GM18907 (cell line): ENCODE measurements at regions not wholly inside any gene's neighbourhood (a gene's known extent, or its start where the extent isn't known, plus 50 kb on each side); places are given as distances from the start of the nearest gene placed in this dataset.
A peak's percentile ranks its signal among the peaks of the same experiment; 100 is the strongest.
"Not testable (repeated sequence)": the region's sequence is repeated elsewhere in the genome, so short reads cannot be mapped to it uniquely, and the experiment has no call there.

Experiments
- ATAC-seq: cut with Tn5 transposase; IDR thresholded peaks from one replicate; pipeline ENCODE4 v1.9.1; 2021; ENCODE audit warnings: mild to moderate bottlenecking, moderate library complexity; ENCODE audit not compliant: unreplicated experiment

- ATAC-seq, result not testable (repeated sequence)
Measured at GRCh38 chr7:142575351-142575750, 173.9 kb upstream of the PRSS1 start.

DNA sequence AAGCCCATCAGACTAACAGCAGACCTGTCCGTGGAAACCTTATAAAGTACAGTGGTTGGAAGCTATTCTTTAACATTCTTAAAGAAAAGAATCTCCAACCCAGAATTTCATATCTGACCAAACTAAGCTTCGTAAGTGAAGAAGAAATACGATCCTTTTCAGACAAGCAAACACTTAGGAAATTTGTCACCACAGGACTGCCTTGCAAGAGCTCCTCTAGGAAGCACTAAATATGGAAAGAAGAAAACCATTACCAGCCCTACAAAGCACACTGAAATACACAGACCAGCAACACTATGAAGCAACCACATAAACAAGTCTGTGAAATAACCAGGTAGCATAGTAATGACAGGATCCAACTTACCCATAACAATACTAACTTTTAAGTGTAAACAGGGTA is 177.7 kb upstream of the PRSS1 start:
- no peak for ATAC-seq

DNA sequence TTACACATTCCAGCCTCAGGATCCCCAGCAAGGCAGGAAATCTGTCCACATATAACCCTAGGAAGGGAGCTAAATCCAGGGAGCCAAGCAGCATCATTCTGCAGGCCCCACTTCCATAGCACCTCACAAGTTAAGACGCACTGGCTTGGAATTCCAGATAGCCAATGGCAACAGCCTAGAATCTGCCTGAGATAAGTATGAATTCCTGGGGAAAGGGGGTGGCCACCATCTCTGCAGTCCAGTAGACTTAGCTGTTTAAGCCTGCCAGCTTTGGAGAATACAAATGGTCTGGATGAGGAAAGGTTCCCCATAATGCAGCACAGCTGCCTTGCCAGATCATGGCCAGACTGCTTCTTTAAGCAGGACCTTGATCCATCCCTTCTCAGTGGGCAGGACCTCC is 179.4 kb upstream of the PRSS1 start:
- no peak for ATAC-seq

DNA sequence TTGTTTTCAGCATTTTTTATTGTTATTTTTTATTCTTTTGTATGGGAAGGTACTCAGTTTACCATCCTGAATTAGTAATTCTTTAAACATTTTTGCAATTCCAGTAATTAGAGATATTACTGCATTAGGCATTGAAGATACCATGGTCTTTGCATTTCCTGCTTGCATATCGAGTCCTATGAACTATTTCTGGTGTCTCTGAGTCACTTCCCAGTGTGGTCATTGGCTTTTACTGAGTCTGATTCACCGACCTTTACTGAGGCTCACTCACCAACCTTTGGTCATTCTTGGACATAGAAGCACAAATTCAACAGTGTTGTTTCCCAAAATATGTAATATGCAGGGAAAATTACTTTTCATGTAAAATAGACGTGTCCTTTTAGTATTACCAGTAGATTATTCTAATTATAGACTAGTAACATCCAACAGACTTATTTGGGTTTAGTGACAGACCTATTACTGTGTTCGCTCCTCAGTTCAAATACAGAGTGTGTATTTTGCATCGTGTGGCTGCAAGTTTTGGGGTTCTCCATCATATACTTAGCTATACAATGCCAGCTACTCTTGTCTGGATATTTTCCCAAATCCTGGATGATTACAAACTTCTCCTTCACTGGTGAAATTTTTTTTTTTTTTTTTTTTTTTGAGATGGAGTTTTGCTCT is 180.7 kb upstream of the PRSS1 start:
- no peak for ATAC-seq

DNA sequence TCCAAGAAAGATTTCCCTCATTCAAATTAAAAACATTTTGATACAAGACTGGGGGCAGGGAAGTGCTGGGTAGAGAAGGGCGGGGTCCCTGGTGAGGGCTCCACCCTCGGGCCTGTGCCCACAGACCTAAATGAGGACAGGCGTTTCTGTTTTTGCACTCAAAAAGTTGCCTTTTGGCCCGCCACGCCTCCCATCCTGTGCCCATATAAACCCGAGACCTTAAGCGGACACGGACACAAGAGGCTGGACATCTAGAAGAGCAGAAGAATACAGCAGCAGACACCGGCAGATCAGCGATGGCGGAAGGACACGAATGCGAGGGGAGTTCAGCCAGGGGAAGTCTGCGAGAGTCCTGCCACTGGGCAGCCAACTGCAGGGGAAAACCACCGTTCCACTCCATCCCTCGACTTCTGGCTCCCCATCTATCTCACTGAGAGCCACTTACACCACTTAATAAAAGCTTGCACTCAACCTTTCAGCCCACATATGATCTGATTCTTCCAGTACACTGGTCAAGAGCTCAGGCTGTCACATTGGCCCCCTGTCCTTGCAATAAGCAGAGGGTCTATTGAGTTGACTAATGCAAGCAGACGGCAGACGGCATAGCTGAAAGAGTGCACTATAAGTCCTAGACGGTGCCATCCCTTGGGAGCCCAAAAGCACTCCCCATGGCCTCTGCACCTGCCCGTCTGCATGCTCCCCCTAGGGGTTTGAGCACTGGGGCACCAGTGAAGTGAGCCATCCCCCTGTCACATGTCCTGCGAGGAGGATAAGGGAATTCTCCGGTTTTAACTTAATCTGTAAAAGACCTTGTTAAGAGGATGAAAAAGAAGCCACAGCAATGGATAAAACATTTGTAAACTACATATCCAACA is 181.8 kb upstream of the PRSS1 start:
- no peak for ATAC-seq

- ATAC-seq, result no peak
Measured at GRCh38 chr7:142566271-142566670, 183.0 kb upstream of the PRSS1 start.

DNA sequence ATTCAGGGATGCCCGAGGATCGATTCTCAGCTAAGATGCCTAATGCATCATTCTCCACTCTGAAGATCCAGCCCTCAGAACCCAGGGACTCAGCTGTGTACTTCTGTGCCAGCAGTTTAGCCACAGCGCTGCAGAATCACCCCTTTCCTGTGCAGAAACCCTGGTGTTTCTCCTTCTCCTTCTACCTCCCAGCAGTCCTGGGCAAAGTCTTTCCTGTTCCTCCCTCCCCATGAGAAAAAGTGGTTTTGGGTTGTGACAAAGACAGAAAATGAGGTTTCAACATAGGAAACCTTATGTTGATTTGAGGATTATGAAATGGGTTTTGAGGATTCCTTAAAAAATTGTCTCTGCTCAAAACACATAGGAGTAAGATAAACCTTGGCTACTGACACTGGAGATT is 185.1 kb upstream of the PRSS1 start:
- ATAC-seq, result not testable (repeated sequence)

DNA sequence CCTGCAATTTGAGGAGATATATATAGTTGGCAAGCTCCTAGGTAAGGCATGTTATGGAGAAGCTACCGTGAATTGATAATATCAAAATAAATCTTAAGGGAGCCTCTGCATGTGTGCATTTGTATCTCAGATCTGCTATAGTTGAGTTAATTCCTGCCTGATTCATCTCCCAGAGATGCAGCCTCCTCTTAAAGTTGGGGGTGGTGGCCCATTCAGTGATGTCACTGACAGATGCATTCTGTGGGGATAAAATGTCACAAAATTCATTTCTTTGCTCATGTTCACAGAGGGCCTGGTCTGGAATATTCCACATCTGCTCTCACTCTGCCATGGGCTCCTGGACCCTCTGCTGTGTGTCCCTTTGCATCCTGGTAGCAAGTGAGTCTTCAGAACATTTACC is 185.8 kb upstream of the PRSS1 start:
- ATAC-seq, result no peak

- ATAC-seq, result no peak
Measured at GRCh38 chr7:142562688-142563087, 186.6 kb upstream of the PRSS1 start.

- ATAC-seq, result not testable (repeated sequence)
Measured at GRCh38 chr7:142561396-142561795, 187.9 kb upstream of the PRSS1 start.

- ATAC-seq, result not testable (repeated sequence)
Measured at GRCh38 chr7:142560770-142561169, 188.5 kb upstream of the PRSS1 start.

DNA sequence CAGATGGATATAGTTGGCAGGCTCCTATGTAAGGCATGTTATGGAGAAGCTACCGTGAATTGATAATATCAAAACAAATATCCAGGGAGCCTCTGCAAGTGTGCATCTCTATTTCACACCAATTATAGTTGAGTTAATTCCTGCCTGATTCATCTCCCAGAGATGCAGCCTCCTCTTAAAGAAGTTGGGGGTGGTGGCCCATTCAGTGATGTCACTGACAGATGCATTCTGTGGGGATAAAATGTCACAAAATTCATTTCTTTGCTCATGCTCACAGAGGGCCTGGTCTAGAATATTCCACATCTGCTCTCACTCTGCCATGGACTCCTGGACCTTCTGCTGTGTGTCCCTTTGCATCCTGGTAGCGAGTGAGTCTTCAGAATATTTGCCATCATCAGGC is 189.1 kb upstream of the PRSS1 start:
- no peak for ATAC-seq

DNA sequence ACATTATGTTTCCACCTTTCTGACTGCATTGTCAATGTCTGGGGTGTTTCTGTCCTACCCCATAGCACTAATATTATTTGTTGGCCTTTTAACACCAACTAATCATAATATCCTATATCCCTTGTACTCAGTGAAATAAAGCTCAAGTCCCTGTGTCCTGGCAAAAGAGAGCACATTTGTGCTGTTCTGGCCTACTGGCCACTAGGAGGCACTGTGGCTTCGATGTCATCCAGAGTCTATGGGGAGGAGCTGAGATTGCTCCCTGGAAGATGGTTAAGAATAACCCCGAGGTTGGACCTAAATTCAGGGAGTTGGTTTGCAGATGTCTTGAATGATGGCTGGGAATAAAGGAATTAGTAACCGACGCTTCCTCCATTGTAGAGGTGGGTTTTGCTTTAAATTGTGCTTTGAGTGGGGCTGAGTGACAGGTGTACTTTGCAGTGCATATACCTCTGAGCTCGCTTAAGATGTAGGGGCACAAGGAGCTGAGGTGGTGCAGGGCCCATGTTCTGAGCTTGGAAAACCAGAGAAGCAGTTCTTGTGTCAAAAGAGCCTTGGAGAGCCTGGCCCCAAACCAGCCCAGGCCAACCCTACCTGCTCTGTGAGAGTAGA is 191.2 kb upstream of the PRSS1 start:
- peak; percentile 78 for ATAC-seq

DNA sequence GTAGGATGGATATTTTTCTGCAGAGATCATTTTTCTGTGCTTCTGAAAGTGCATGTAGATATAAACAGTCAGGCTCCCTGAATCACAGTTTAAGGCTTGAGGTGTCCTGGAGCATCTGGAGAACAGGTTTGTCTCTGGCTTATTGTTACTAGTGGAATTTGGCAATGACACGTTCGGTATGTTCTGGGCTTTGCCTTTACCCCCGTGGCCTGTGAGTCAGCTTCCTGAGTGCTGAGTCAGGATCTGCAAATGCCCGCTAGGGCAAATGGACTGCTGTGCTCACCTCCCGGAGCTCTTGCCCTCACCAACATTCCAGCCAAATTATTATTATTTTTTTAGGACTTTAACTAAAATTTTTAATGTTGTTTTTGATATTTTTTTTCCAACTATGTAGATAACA is 192.5 kb upstream of the PRSS1 start:
- ATAC-seq, result no peak

- ATAC-seq, result no peak
Measured at GRCh38 chr7:142554560-142555532, 194.4 kb upstream of the PRSS1 start.

DNA sequence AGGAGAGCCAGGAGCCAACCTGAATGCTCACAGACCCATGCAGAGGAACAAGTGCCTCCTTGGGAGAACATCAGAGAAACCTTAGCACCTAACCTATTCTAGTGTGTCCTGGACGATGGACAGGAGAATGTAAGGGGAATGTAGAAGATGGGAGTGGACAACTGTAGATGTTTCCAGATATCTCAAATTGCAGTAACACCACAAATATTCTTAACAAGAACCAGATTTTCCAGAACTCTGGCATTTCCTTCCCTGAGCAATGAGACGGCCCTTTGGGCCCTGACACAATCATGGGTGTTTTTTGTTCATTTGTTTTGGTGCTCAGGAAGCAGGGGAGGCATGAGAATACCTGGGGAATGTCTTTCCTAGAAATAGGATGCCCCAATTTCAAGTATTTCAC is 196.1 kb upstream of the PRSS1 start:
- ATAC-seq, result no peak

- ATAC-seq, result no peak
Measured at GRCh38 chr7:142548978-142549377, 200.3 kb upstream of the PRSS1 start.

DNA sequence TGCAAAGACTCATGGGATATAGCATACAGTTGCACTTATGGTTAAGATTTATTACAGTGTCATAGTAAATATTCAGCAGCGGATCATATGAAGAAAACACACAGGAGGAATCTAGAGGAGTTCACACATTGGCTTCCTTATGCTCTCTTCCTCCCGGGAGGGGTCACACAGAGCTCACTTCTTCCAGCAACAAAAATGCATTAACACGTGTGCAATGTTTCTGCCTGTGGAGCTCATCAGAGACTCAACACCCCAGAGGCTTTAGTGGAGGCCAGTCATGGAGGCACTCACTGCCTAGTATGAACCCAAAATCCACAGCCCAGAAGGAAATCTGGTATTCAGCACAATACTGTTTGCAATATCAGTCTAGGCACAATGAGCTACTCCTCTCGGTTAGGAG is 202.8 kb upstream of the PRSS1 start:
- ATAC-seq, result no peak

GRCh38 chr7:142542942-142543341 is 206.3 kb upstream of the PRSS1 start:
- no peak for ATAC-seq

DNA sequence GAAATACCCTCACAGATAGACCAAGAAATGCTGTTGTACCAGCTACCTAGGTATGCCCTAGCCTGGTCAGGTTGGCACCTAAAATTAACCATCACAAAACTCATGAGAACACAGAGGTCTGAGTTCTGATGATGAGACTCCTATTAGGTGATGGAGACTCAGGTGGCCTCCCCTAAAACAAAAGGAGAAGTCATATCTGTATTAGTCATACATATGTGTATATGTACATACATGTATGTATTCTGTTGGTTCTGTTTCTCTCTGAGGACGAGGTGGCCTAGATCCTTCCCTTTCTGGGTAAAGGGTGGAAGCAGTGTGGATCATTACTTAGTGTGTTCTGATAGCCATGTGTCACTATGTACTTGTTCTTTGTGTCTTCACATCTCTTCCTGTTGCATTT is 207.2 kb upstream of the PRSS1 start:
- no peak for ATAC-seq

DNA sequence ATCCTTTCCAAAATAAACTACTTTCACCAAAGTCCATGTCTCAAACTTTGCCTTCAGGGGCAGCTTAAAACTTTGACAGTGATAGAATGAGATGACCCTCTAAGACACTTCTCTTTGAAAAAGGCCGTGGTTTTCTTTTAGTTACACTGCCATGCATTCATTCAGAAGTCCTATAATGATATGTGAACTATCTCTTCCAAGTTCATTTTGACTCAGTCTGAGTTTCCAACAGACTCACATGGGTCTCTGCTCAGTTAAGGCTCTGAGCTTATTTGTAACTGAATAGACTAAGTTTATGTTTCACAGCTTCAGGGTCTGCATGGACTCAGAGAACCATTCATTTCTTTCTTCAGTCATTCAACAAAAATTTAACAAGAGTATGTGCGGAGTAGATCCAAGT is 208.9 kb upstream of the PRSS1 start:
- ATAC-seq, result no peak
